BLaER1 (cell line): ENCODE measurements at regions not wholly inside any gene's neighbourhood (a gene's known extent, or its start where the extent isn't known, plus 50 kb on each side); places are given as distances from the start of the nearest gene placed in this dataset.
"Not testable (repeated sequence)": the region's sequence is repeated elsewhere in the genome, so short reads cannot be mapped to it uniquely, and the experiment has no call there.

Experiments used
- H3K27ac ChIP-seq: shearing (Covaris generic); formaldehyde crosslinking; 2 replicates; pipeline ENCODE4 v1.8.1; 2022
- H3K27me3 ChIP-seq: shearing (Covaris generic); formaldehyde crosslinking; 2 replicates; pipeline ENCODE4 v1.8.1; 2022
- H3K36me3 ChIP-seq: shearing (Covaris generic); formaldehyde crosslinking; 2 replicates; pipeline ENCODE4 v1.8.1; 2022
- H3K4me1 ChIP-seq: shearing (Covaris generic); formaldehyde crosslinking; 2 replicates; pipeline ENCODE4 v1.8.1; 2022
- H3K4me2 ChIP-seq: shearing (Covaris generic); formaldehyde crosslinking; 2 replicates; pipeline ENCODE4 v1.8.1; 2022
- H3K4me3 ChIP-seq: shearing (Covaris generic); formaldehyde crosslinking; 2 replicates; pipeline ENCODE4 v1.8.1; 2022
- H3K9ac ChIP-seq: shearing (Covaris generic); formaldehyde crosslinking; 2 replicates; pipeline ENCODE4 v1.8.1; 2022
- H3K9me3 ChIP-seq: shearing (Covaris generic); formaldehyde crosslinking; 2 replicates; pipeline ENCODE4 v1.8.1; 2022
- H4K20me1 ChIP-seq: shearing (Covaris generic); formaldehyde crosslinking; 2 replicates; pipeline ENCODE4 v1.8.1; 2022
- Cebpa-rat ChIP-seq: shearing (Covaris generic); IDR thresholded peaks from 2 replicates; pipeline ENCODE4 v1.8.1; 2022

GRCh38 chr3:98699132-98699531 is 64.0 kb upstream of the ST3GAL6 start:
- Histone ChIP-seq H4K20me1 (no peaks in the 10 kb centered on the region), H3K4me2 (no peak overlapping the region)
- no peak for TF ChIP-seq Cebpa-rat

GRCh38 chr3:98701071-98701675 is 62.0 kb upstream of the ST3GAL6 start:
- Histone ChIP-seq H4K20me1 (no peaks in the 10 kb centered on the region), H3K27me3 (no peaks in the 10 kb centered on the region), H3K36me3 (no peaks in the 10 kb centered on the region), H3K4me2 (no peak overlapping the region), H3K27ac (no peak overlapping the region), H3K4me1 (peaks cover 6% of the 10 kb centered on the region), H3K9me3 (no peaks in the 10 kb centered on the region), H3K9ac (no peak overlapping the region), H3K4me3 (no peak overlapping the region)
- no peak for TF ChIP-seq Cebpa-rat

More at GRCh38 chr3:98699132-98699531, 64.0 kb upstream of the ST3GAL6 start:
- H3K27ac ChIP-seq = no peak overlapping the region
- H3K9me3 ChIP-seq = no peaks in the 10 kb centered on the region
- no peak overlapping the region for H3K9ac ChIP-seq
- no peaks in the 10 kb centered on the region for H3K27me3 ChIP-seq
- no peaks in the 10 kb centered on the region for H3K36me3 ChIP-seq
- no peak overlapping the region for H3K4me3 ChIP-seq
- no peaks in the 10 kb centered on the region for H3K4me1 ChIP-seq

- Histone ChIP-seq H3K4me3 (no peak overlapping the region), H3K27me3 (no peaks in the 10 kb centered on the region), H4K20me1 (no peaks in the 10 kb centered on the region), H3K36me3 (no peaks in the 10 kb centered on the region), H3K9ac (no peak overlapping the region), H3K4me1 (peaks cover 6% of the 10 kb centered on the region), H3K9me3 (no peaks in the 10 kb centered on the region), H3K4me2 (no peak overlapping the region), H3K27ac (no peak overlapping the region)
- TF ChIP-seq Cebpa-rat = no peak
These were observed 61.0 kb upstream of the ST3GAL6 start for GRCh38 chr3:98702166-98702565.

- Histone ChIP-seq H3K4me1 (peaks cover 10% of the 10 kb centered on the region), H3K4me3 (no peak overlapping the region), H3K9ac (no peak overlapping the region), H3K27me3 (no peaks in the 10 kb centered on the region), H3K36me3 (no peaks in the 10 kb centered on the region), H3K4me2 (no peak overlapping the region), H3K27ac (no peak overlapping the region), H3K9me3 (no peaks in the 10 kb centered on the region), H4K20me1 (no peaks in the 10 kb centered on the region)
- TF ChIP-seq Cebpa-rat = no peak
These were observed 57.9 kb upstream of the ST3GAL6 start for GRCh38 chr3:98705212-98705611.

- no peak for TF ChIP-seq Cebpa-rat
- H3K27me3 ChIP-seq = no peaks in the 10 kb centered on the region
- no peaks in the 10 kb centered on the region for H4K20me1 ChIP-seq
- H3K9me3 ChIP-seq = no peaks in the 10 kb centered on the region
- H3K9ac ChIP-seq = no peak overlapping the region
- no peak overlapping the region for H3K4me3 ChIP-seq
- no peak overlapping the region for H3K27ac ChIP-seq
- H3K4me2 ChIP-seq = no peak overlapping the region
- H3K36me3 ChIP-seq = no peaks in the 10 kb centered on the region
- H3K4me1 ChIP-seq = peaks cover 13% of the 10 kb centered on the region
These were observed 57.4 kb upstream of the ST3GAL6 start for GRCh38 chr3:98705694-98706093.

- not testable (repeated sequence) for H3K9me3 ChIP-seq, H3K27me3 ChIP-seq, H3K4me2 ChIP-seq, H4K20me1 ChIP-seq, H3K36me3 ChIP-seq, H3K4me3 ChIP-seq, H3K9ac ChIP-seq, H3K27ac ChIP-seq
- peaks cover 13% of the 10 kb centered on the region for H3K4me1 ChIP-seq
These were observed 54.5 kb upstream of the ST3GAL6 start for GRCh38 chr3:98708681-98709080.

- Histone ChIP-seq H3K27me3 (no peaks in the 10 kb centered on the region), H3K9me3 (no peaks in the 10 kb centered on the region)
- TF ChIP-seq Cebpa-rat = no peak
These were observed 53.7 kb upstream of the ST3GAL6 start for GRCh38 chr3:98709441-98709840.

GRCh38 chr3:98710067-98710659 is 53.0 kb upstream of the ST3GAL6 start:
- peak overlapping the region; percentile 22 for H3K4me2 ChIP-seq
- no peak overlapping the region for H3K4me3 ChIP-seq
- TF ChIP-seq Cebpa-rat = no peak
- H3K27ac ChIP-seq = no peak overlapping the region
- no peak overlapping the region for H3K9ac ChIP-seq
- no peaks in the 10 kb centered on the region for H3K36me3 ChIP-seq
- peaks cover 13% of the 10 kb centered on the region for H3K4me1 ChIP-seq
- no peaks in the 10 kb centered on the region for H4K20me1 ChIP-seq
- H3K9me3 ChIP-seq = no peaks in the 10 kb centered on the region
- H3K27me3 ChIP-seq = no peaks in the 10 kb centered on the region

More at GRCh38 chr3:98709441-98709840, 53.7 kb upstream of the ST3GAL6 start:
- no peak overlapping the region for H3K27ac ChIP-seq
- H3K4me2 ChIP-seq = no peak overlapping the region
- H3K9ac ChIP-seq = no peak overlapping the region
- no peaks in the 10 kb centered on the region for H4K20me1 ChIP-seq
- H3K36me3 ChIP-seq = no peaks in the 10 kb centered on the region
- peaks cover 13% of the 10 kb centered on the region for H3K4me1 ChIP-seq
- no peak overlapping the region for H3K4me3 ChIP-seq

- peaks cover 7% of the 10 kb centered on the region; the same call in 1 of the 2 replicates for H3K4me1 ChIP-seq
- no peak overlapping the region for H3K27ac ChIP-seq
- no peaks in the 10 kb centered on the region for H3K36me3 ChIP-seq
- TF ChIP-seq Cebpa-rat = no peak
- no peak overlapping the region for H3K9ac ChIP-seq
- no peak overlapping the region for H3K4me2 ChIP-seq
- H3K9me3 ChIP-seq = no peaks in the 10 kb centered on the region
- no peaks in the 10 kb centered on the region for H3K27me3 ChIP-seq
- no peaks in the 10 kb centered on the region for H4K20me1 ChIP-seq
- no peak overlapping the region for H3K4me3 ChIP-seq
These were observed 51.7 kb upstream of the ST3GAL6 start for GRCh38 chr3:98711426-98711825.

- Histone ChIP-seq H3K36me3 (no peaks in the 10 kb centered on the region), H4K20me1 (no peaks in the 10 kb centered on the region), H3K9me3 (no peaks in the 10 kb centered on the region), H3K27me3 (no peaks in the 10 kb centered on the region), H3K4me2 (no peak overlapping the region), H3K4me3 (no peak overlapping the region), H3K9ac (no peak overlapping the region), H3K27ac (no peak overlapping the region), H3K4me1 (peaks cover 7% of the 10 kb centered on the region; the same call in 1 of the 2 replicates)
- no peak for TF ChIP-seq Cebpa-rat
These were observed 50.4 kb upstream of the ST3GAL6 start for GRCh38 chr3:98712726-98713125.

- H3K9me3 ChIP-seq, H3K36me3 ChIP-seq, H4K20me1 ChIP-seq, H3K4me2 ChIP-seq, H3K27ac ChIP-seq, H3K4me1 ChIP-seq, H3K9ac ChIP-seq, H3K4me3 ChIP-seq, H3K27me3 ChIP-seq: not testable (repeated sequence)
These were observed 49.8 kb upstream of the ST3GAL6 start for GRCh38 chr3:98713332-98713731.
